ENCODE measurements at regions not wholly inside any gene's neighbourhood (a gene's known extent, or its start where the extent isn't known, plus 50 kb on each side); places are given as distances from the start of the nearest gene placed in this dataset.

DNA sequence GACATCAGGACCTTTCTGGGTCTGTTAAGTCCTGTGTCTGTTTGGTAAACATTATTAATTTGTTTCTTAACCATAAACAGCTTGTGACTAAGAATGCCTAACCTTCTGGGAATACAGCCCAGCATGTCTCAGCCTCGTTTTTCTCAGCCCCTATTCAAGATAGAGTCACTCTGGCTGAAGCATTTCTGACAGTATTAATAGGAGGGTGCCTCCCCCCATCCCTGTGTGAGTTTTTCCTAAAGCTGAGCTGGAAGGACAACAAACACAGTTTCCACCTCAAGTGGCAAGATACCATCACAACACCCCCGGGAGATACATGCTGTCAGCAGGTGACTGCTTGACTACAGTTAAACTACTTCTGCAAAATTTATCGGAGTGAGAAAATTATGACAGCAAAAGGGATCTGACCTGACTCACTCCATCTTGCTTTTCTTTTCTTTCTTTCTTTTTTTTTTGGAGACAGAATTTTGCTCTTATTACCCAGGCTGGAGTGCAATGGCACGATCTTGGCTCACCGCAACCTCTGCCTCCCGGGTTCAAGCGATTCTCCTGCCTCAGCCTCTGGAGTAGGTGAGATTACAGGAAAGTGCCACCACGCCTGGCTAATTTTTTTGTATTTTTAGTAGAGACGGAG, 59.3 kb upstream of the ABCC4 start:
- TF ChIP-seq, protein P1, sequence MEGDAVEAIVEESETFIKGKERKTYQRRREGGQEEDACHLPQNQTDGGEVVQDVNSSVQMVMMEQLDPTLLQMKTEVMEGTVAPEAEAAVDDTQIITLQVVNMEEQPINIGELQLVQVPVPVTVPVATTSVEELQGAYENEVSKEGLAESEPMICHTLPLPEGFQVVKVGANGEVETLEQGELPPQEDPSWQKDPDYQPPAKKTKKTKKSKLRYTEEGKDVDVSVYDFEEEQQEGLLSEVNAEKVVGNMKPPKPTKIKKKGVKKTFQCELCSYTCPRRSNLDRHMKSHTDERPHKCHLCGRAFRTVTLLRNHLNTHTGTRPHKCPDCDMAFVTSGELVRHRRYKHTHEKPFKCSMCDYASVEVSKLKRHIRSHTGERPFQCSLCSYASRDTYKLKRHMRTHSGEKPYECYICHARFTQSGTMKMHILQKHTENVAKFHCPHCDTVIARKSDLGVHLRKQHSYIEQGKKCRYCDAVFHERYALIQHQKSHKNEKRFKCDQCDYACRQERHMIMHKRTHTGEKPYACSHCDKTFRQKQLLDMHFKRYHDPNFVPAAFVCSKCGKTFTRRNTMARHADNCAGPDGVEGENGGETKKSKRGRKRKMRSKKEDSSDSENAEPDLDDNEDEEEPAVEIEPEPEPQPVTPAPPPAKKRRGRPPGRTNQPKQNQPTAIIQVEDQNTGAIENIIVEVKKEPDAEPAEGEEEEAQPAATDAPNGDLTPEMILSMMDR (IDR thresholded peaks at IDR 0.05; ENCODE audit: extremely low read depth in 1 of 2, insufficient read depth in 1 of 2, low read depth in 1 of 2, low read length in 2 of 2) = no peak
- no peak for TF ChIP-seq EZH2 (IDR thresholded peaks at IDR 0.05; ENCODE audit: borderline replicate concordance, low read depth, low read length, severe bottlenecking)
- no peak for TF ChIP-seq POLR2A (IDR thresholded peaks at IDR 0.05; ENCODE audit: low read depth, low read length)
- no peak for TF ChIP-seq POLR2AphosphoS5 (IDR thresholded peaks at IDR 0.05; ENCODE audit: insufficient read depth, low read depth, low read length)
- TF ChIP-seq, protein P2, sequence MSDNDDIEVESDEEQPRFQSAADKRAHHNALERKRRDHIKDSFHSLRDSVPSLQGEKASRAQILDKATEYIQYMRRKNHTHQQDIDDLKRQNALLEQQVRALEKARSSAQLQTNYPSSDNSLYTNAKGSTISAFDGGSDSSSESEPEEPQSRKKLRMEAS (IDR thresholded peaks at IDR 0.05; ENCODE audit: insufficient read depth, insufficient read length) = no peak
